Loucy (cell line): ENCODE measurements at regions not wholly inside any gene's neighbourhood (a gene's known extent, or its start where the extent isn't known, plus 50 kb on each side); places are given as distances from the start of the nearest gene placed in this dataset.

Source experiments
- H2AFZ ChIP-seq: fragments of 200-600 bp; sonication (generic); 2 replicates; pipeline ENCODE4 v1.6.0; 2016; ENCODE audit warnings: antibody characterized with exemption, mild to moderate bottlenecking, low read length, moderate library complexity
- H3F3A ChIP-seq: fragments of 200-600 bp; 2 replicates; pipeline ENCODE4 v1.6.0; 2016; ENCODE audit warnings: antibody characterized with exemption, low read depth, mild to moderate bottlenecking
- H3K27me3 ChIP-seq: fragments of 200-600 bp; sonication (generic); 2 replicates; pipeline ENCODE4 v1.6.1; 2014; ENCODE audit warnings: low read length, mild to moderate bottlenecking; ENCODE audit not compliant: insufficient read depth, poor library complexity, severe bottlenecking
- H3K36me3 ChIP-seq: fragments of 200-600 bp; sonication (generic); 2 replicates; pipeline ENCODE4 v1.6.1; 2016; ENCODE audit warnings: low read length; ENCODE audit not compliant: insufficient read depth
- H3K4me1 ChIP-seq: fragments of 200-600 bp; sonication (generic); 2 replicates; pipeline ENCODE4 v1.5.1; 2014; ENCODE audit warnings: low read length, mild to moderate bottlenecking; ENCODE audit not compliant: insufficient read depth, poor library complexity, severe bottlenecking
- H3K4me2 ChIP-seq: fragments of 200-600 bp; sonication (generic); 2 replicates; pipeline ENCODE4 v1.6.0; 2014; ENCODE audit warnings: antibody characterized with exemption, low read length, low read depth, mild to moderate bottlenecking; ENCODE audit not compliant: poor library complexity, severe bottlenecking
- H3K4me3 ChIP-seq: fragments of 200-600 bp; sonication (generic); 2 replicates; pipeline ENCODE4 v1.5.1; 2014; ENCODE audit warnings: low read length, mild to moderate bottlenecking, mixed read lengths; ENCODE audit not compliant: poor library complexity, severe bottlenecking
- H3K79me2 ChIP-seq: fragments of 200-600 bp; sonication (generic); 2 replicates; pipeline ENCODE4 v1.6.1; 2014; ENCODE audit warnings: low read length; ENCODE audit not compliant: insufficient read depth
- H3K9ac ChIP-seq: fragments of 200-600 bp; sonication (generic); 2 replicates; pipeline ENCODE4 v1.6.0; 2014; ENCODE audit warnings: mild to moderate bottlenecking, low read depth, low read length, moderate library complexity; ENCODE audit not compliant: poor library complexity, severe bottlenecking
- H3K9me2 ChIP-seq: fragments of 200-600 bp; sonication (generic); replicated peaks from 2 replicates; pipeline ENCODE4 v1.6.1; 2016; ENCODE audit warnings: low read depth, low read length, mixed read lengths
- H3K9me3 ChIP-seq: fragments of 200-600 bp; sonication (generic); 2 replicates; pipeline ENCODE4 v1.6.1; 2014; ENCODE audit warnings: mild to moderate bottlenecking, antibody characterized with exemption, low read length, low read depth; ENCODE audit not compliant: insufficient read depth
- H4K20me1 ChIP-seq: fragments of 200-600 bp; sonication (generic); 2 replicates; pipeline ENCODE4 v1.6.0; 2014; ENCODE audit warnings: antibody characterized with exemption, low read length, mild to moderate bottlenecking; ENCODE audit not compliant: insufficient read depth, poor library complexity, severe bottlenecking
- EZH2phosphoT487 ChIP-seq: fragments of 200-600 bp; IDR thresholded peaks from 2 replicates; pipeline ENCODE4 v1.6.1; 2018; ENCODE audit warnings: antibody characterized with exemption, mild to moderate bottlenecking, moderate library complexity, borderline replicate concordance
- TF ChIP-seq, protein P1 (sequence below): fragments of 200-600 bp; sonication (generic); conservative IDR thresholded peaks from 2 replicates; pipeline ENCODE4 v1.5.1; 2014; ENCODE audit warnings: mild to moderate bottlenecking, antibody characterized with exemption, low read length

GRCh38 chr13:82654861-82655855, 1227.1 kb downstream of the SLITRK1 start:
- Histone ChIP-seq H3K4me2 (no peak overlapping the region), H3K9me2 (0 out of 2 replicates have a peak, but pooled peaks cover 3% of the 10 kb centered on the region), H3K4me3 (no peak overlapping the region), H3K4me1 (no peaks in the 10 kb centered on the region), H3K79me2 (no peaks in the 10 kb centered on the region), H4K20me1 (no peaks in the 10 kb centered on the region), H3F3A (no peaks in the 10 kb centered on the region), H3K36me3 (no peaks in the 10 kb centered on the region), H3K9ac (no peak overlapping the region), H3K27me3 (no peaks in the 10 kb centered on the region), H3K9me3 (no peaks in the 10 kb centered on the region), H2AFZ (no peak overlapping the region)
- TF ChIP-seq, protein P1, sequence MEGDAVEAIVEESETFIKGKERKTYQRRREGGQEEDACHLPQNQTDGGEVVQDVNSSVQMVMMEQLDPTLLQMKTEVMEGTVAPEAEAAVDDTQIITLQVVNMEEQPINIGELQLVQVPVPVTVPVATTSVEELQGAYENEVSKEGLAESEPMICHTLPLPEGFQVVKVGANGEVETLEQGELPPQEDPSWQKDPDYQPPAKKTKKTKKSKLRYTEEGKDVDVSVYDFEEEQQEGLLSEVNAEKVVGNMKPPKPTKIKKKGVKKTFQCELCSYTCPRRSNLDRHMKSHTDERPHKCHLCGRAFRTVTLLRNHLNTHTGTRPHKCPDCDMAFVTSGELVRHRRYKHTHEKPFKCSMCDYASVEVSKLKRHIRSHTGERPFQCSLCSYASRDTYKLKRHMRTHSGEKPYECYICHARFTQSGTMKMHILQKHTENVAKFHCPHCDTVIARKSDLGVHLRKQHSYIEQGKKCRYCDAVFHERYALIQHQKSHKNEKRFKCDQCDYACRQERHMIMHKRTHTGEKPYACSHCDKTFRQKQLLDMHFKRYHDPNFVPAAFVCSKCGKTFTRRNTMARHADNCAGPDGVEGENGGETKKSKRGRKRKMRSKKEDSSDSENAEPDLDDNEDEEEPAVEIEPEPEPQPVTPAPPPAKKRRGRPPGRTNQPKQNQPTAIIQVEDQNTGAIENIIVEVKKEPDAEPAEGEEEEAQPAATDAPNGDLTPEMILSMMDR = no peak
- no peak for TF ChIP-seq EZH2phosphoT487

DNA sequence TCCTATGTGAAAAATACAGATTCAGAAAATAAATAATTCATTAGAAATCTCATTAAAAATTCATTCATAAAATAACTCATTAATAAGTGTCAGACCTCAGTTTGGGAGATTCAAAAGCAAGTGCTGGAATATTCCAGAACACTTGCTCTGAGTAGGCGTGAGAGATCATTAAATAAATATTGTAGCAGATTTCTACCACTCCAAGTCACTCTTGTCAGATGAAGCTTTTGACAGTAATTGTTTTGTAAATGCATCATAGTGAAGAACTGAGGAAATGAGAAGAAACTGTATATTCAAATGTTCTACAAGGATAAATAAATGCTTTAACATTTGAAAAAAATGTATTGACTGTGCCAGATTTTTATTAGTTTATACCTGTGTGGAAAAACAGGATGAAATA, 1228.1 kb downstream of the SLITRK1 start:
- TF ChIP-seq EZH2phosphoT487 = no peak
- TF ChIP-seq, protein P1 = no peak
- Histone ChIP-seq H3K79me2 (no peaks in the 10 kb centered on the region), H3K9ac (no peak overlapping the region), H3K27me3 (no peaks in the 10 kb centered on the region), H3F3A (no peaks in the 10 kb centered on the region), H3K9me3 (no peaks in the 10 kb centered on the region), H3K36me3 (no peaks in the 10 kb centered on the region), H3K4me3 (no peak overlapping the region), H4K20me1 (no peaks in the 10 kb centered on the region), H3K4me2 (no peak overlapping the region), H3K9me2 (0 out of 2 replicates have a peak, but pooled peaks cover 3% of the 10 kb centered on the region), H3K4me1 (no peaks in the 10 kb centered on the region), H2AFZ (no peak overlapping the region)

DNA sequence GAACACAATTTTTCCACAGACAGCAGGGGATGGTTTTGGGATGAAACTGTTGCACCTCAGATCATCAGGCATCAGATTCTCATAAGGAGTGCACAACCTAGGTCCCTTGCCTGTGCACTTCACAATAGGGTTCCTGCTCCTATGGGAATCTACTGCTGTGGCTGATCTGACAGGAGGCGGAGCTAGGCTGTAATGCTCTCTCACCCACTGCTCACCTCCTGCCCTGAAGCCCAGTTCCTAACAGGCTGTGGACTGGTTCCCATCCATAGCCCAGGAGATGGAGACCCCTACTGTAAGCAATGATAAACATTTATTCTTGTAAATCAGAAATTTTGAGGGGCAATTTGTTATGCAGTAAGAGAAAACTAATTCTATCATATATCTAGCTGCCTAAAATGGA, 1234.7 kb downstream of the SLITRK1 start:
- H3K36me3 ChIP-seq = no peaks in the 10 kb centered on the region
- no peaks in the 10 kb centered on the region for H3K4me1 ChIP-seq
- H3K9ac ChIP-seq = no peak overlapping the region
- H3K9me2 ChIP-seq = no peaks in the 10 kb centered on the region
- no peak overlapping the region for H3K4me3 ChIP-seq
- H3F3A ChIP-seq = no peaks in the 10 kb centered on the region
- no peak for TF ChIP-seq EZH2phosphoT487
- TF ChIP-seq, protein P1 = no peak
- H3K9me3 ChIP-seq = no peaks in the 10 kb centered on the region
- no peaks in the 10 kb centered on the region for H3K27me3 ChIP-seq
- H3K79me2 ChIP-seq = no peaks in the 10 kb centered on the region
- no peaks in the 10 kb centered on the region for H4K20me1 ChIP-seq
- H2AFZ ChIP-seq = no peak overlapping the region
- no peak overlapping the region for H3K4me2 ChIP-seq
